H9 (cell line): ENCODE measurements at regions not wholly inside any gene's neighbourhood (a gene's known extent, or its start where the extent isn't known, plus 50 kb on each side); places are given as distances from the start of the nearest gene placed in this dataset.

Experiments used
- DNase-seq: peaks from one replicate; pipeline ENCODE4 v3.0.0-alpha.2; 2017
- H2AFZ ChIP-seq: one replicate; pipeline ENCODE4 v1.6.1; 2013; ENCODE audit warnings: mild to moderate bottlenecking, low read length, control low read depth, moderate library complexity
- H2AK5ac ChIP-seq: 2 replicates; pipeline ENCODE4 v1.6.1; 2013; ENCODE audit warnings: low read length, control low read depth, mixed read lengths; ENCODE audit not compliant: insufficient read length
- H2BK120ac ChIP-seq: one replicate; pipeline ENCODE4 v1.6.1; 2013; ENCODE audit warnings: low read depth, mild to moderate bottlenecking, low read length, control low read depth, inconsistent platforms; ENCODE audit not compliant: poor library complexity, severe bottlenecking
- H2BK12ac ChIP-seq: 2 replicates; pipeline ENCODE4 v1.6.1; 2013; ENCODE audit warnings: low read length, control low read depth, mixed read lengths, low read depth; ENCODE audit not compliant: insufficient read length
- H2BK15ac ChIP-seq: 2 replicates; pipeline ENCODE4 v1.6.1; 2013; ENCODE audit warnings: low read depth, low read length, control low read depth
- H2BK20ac ChIP-seq: one replicate; pipeline ENCODE4 v1.6.1; 2013; ENCODE audit warnings: low read depth, mild to moderate bottlenecking, low read length, control low read depth, inconsistent platforms; ENCODE audit not compliant: poor library complexity, severe bottlenecking
- H2BK5ac ChIP-seq: 2 replicates; pipeline ENCODE4 v1.6.1; 2013; ENCODE audit warnings: low read length, control low read depth, mixed read lengths; ENCODE audit not compliant: insufficient read length
- H3K14ac ChIP-seq: 2 replicates; pipeline ENCODE4 v1.6.1; 2013; ENCODE audit warnings: low read length, control low read depth; ENCODE audit not compliant: insufficient read depth
- H3K18ac ChIP-seq: 2 replicates; pipeline ENCODE4 v1.6.1; 2013; ENCODE audit warnings: low read depth, mild to moderate bottlenecking, mixed read lengths, low read length, control low read depth; ENCODE audit not compliant: insufficient read length
- H3K23ac ChIP-seq: 2 replicates; pipeline ENCODE4 v1.6.1; 2013; ENCODE audit warnings: low read length, control low read depth, mixed read lengths, low read depth; ENCODE audit not compliant: insufficient read length
- H3K23me2 ChIP-seq: 2 replicates; pipeline ENCODE4 v1.6.1; 2013; ENCODE audit warnings: low read depth, mild to moderate bottlenecking, mixed read lengths, low read length, control low read depth; ENCODE audit not compliant: insufficient read length, poor library complexity, severe bottlenecking
- H3K27ac ChIP-seq: 2 replicates; pipeline ENCODE4 v1.5.1; 2013; ENCODE audit warnings: low read length, control low read depth, mixed read lengths, low read depth; ENCODE audit not compliant: insufficient read length
- H3K27me3 ChIP-seq: 2 replicates; pipeline ENCODE4 v1.6.1; 2013; ENCODE audit warnings: low read length, control low read depth, inconsistent platforms; ENCODE audit not compliant: insufficient read depth
- H3K4ac ChIP-seq: 2 replicates; pipeline ENCODE4 v1.6.1; 2013; ENCODE audit warnings: low read depth, mild to moderate bottlenecking, control low read depth, inconsistent platforms, low read length, moderate library complexity
- H3K4me1 ChIP-seq: 2 replicates; pipeline ENCODE4 v1.6.1; 2013; ENCODE audit warnings: low read length, control low read depth, inconsistent platforms; ENCODE audit not compliant: insufficient read depth
- H3K4me2 ChIP-seq: 2 replicates; pipeline ENCODE4 v1.6.1; 2013; ENCODE audit warnings: low read length, control low read depth, mixed read lengths; ENCODE audit not compliant: insufficient read length, insufficient read depth
- H3K56ac ChIP-seq: 2 replicates; pipeline ENCODE4 v1.6.1; 2013; ENCODE audit warnings: low read depth, mild to moderate bottlenecking, mixed read lengths, low read length, control low read depth; ENCODE audit not compliant: insufficient read length
- H3K79me1 ChIP-seq: 2 replicates; pipeline ENCODE4 v1.6.1; 2013; ENCODE audit warnings: low read depth, mild to moderate bottlenecking, moderate library complexity, low read length, control low read depth, inconsistent platforms; ENCODE audit not compliant: insufficient read depth, poor library complexity, severe bottlenecking
- H3K79me2 ChIP-seq: 2 replicates; pipeline ENCODE4 v1.6.1; 2013; ENCODE audit warnings: low read length, control low read depth, inconsistent platforms; ENCODE audit not compliant: insufficient read depth
- H3K9ac ChIP-seq: 2 replicates; pipeline ENCODE4 v1.6.1; 2013; ENCODE audit warnings: low read length, control low read depth, mixed read lengths; ENCODE audit not compliant: insufficient read length; ENCODE audit errors: extremely low read depth
- H3K9me3 ChIP-seq: one replicate; pipeline ENCODE4 v1.6.1; 2013; ENCODE audit warnings: low read depth, low read length, inconsistent platforms; ENCODE audit not compliant: control insufficient read depth
- H3T11ph ChIP-seq: one replicate; pipeline ENCODE4 v1.6.1; 2013; ENCODE audit warnings: mild to moderate bottlenecking, low read length, control low read depth, inconsistent platforms
- H4K20me1 ChIP-seq: one replicate; pipeline ENCODE4 v1.6.1; 2013; ENCODE audit not compliant: control insufficient read depth, insufficient read length, insufficient read depth
- H4K5ac ChIP-seq: 2 replicates; pipeline ENCODE4 v1.6.1; 2013; ENCODE audit warnings: low read depth, mild to moderate bottlenecking, mixed read lengths, low read length, control low read depth; ENCODE audit not compliant: insufficient read length
- H4K8ac ChIP-seq: replicated peaks from 2 replicates; pipeline ENCODE4 v1.6.1; 2013; ENCODE audit warnings: low read length, control low read depth, mixed read lengths, low read depth; ENCODE audit not compliant: insufficient read length
- H4K91ac ChIP-seq: 2 replicates; pipeline ENCODE4 v1.6.1; 2013; ENCODE audit warnings: low read depth, mild to moderate bottlenecking, moderate library complexity, mixed read lengths, low read length, control low read depth; ENCODE audit not compliant: insufficient read length
- H3K27ac Mint-ChIP-seq, 3 experiments: 2 replicates in 2 of 3; 3 replicates in 1 of 3; pipeline ENCODE4 v1.8.0; 2020 to 2021; ENCODE audit warnings: mixed read lengths in 3 of 3, mild to moderate bottlenecking in 1 of 3, moderate library complexity in 1 of 3
- H3K27me3 Mint-ChIP-seq: 2 replicates; pipeline ENCODE4 v1.8.0; 2021; ENCODE audit warnings: low read depth, mild to moderate bottlenecking, moderate library complexity, mixed read lengths
- H3K36me3 Mint-ChIP-seq, 3 experiments: 2 replicates in 2 of 3; 3 replicates in 1 of 3; pipeline ENCODE4 v1.8.0; 2020 to 2021; ENCODE audit warnings: low read depth in 3 of 3, mixed read lengths in 3 of 3; ENCODE audit not compliant: insufficient read depth in 1 of 3
- H3K4me1 Mint-ChIP-seq, 2 experiments: 2 replicates each; pipeline ENCODE4 v1.8.0; 2020; ENCODE audit warnings: mixed read lengths in 2 of 2
- H3K4me3 Mint-ChIP-seq, 2 experiments: 2 replicates in 1 of 2; 3 replicates in 1 of 2; pipeline ENCODE4 v1.8.0; 2020 to 2021; ENCODE audit warnings: mild to moderate bottlenecking in 2 of 2, mixed read lengths in 2 of 2, moderate library complexity in 1 of 2
- H3K9me3 Mint-ChIP-seq, 2 experiments: 2 replicates in 1 of 2; 3 replicates in 1 of 2; pipeline ENCODE4 v1.8.0; 2020; ENCODE audit warnings: mild to moderate bottlenecking in 2 of 2, mixed read lengths in 2 of 2, moderate library complexity in 1 of 2
- WGBS: extraction: QIAGEN DNeasy Blood & Tissue Kit; methylation state at CpG from one replicate; pipeline ENCODE4 v1.1.7; 2013; ENCODE audit warnings: missing lambda C conversion rate, low lambda C conversion rate, mixed read lengths; ENCODE audit not compliant: insufficient read length; ENCODE audit errors: extremely low coverage; 5-methylcytosine and 5-hydroxymethylcytosine counted together
- TF ChIP-seq, protein P1 (sequence below): fragments of 200-600 bp; sonication (generic); conservative IDR thresholded peaks from 3 replicates; pipeline ENCODE4 v1.8.0; 2021; ENCODE audit warnings: antibody characterized with exemption, mild to moderate bottlenecking

DNA sequence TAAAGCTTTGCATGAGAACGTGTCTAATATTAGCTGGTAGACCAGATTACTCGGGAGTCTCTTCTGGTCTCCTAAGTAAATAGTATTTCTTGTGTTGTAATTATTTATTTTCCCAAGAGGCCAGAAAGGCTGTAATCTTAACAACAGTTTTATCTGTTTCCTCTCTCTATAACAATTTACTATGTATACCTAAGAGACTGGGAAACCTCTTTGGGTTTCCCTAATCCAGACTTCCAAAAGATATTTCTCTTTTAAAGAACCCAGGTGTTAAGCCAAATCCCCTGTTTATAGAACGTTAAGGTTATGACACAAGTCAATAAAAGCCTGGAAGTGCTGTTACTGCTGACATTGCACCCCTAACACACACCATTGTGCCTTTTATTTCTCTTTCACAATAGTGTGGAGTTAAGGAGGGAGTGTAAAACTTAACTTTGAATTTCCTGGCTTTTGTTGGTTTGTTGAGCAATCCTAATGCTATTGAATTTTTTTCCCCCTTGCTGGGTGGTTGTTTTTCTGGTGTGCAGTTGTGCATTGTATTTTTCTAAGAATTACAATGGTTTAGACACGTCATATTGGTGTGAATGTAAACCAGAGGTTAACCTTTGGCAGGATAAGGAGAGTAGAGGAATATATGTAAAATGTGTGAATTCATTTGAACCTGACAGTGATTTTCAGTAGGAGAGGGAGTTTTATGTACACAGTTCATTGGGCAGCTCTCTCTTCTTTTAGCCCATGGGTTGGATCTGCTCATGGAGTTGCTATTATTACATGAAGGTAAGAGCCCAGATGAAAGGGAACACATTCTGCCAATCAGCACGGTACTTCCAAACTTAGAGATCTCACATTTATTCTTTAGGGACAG lies 192.8 kb downstream of the MTX2 start:
- Histone ChIP-seq H3K27me3 (no peaks in the 10 kb centered on the region), H3K27ac (no peak overlapping the region), H3K23ac (no peak overlapping the region), H3K18ac (no peak overlapping the region), H3K79me2 (no peaks in the 10 kb centered on the region), H4K91ac (no peak overlapping the region), H2AFZ (no peak overlapping the region), H2AK5ac (no peak overlapping the region), H2BK120ac (no peak overlapping the region), H4K8ac (no peak overlapping the region), H2BK15ac (no peak overlapping the region), H3K23me2 (no peaks in the 10 kb centered on the region), H2BK20ac (no peak overlapping the region), H3K9me3 (no peaks in the 10 kb centered on the region), H3K56ac (no peak overlapping the region), H2BK12ac (no peak overlapping the region), H4K20me1 (no peaks in the 10 kb centered on the region), H3K14ac (no peak overlapping the region), H3K4me2 (no peak overlapping the region), H3K79me1 (no peaks in the 10 kb centered on the region), H2BK5ac (no peak overlapping the region), H4K5ac (no peak overlapping the region), H3K4me1 (no peaks in the 10 kb centered on the region; the same call in 1 of the 2 replicates), H3K4ac (no peak overlapping the region), H3K9ac (no peak overlapping the region), H3T11ph (no peak overlapping the region)
- TF ChIP-seq, protein P1, sequence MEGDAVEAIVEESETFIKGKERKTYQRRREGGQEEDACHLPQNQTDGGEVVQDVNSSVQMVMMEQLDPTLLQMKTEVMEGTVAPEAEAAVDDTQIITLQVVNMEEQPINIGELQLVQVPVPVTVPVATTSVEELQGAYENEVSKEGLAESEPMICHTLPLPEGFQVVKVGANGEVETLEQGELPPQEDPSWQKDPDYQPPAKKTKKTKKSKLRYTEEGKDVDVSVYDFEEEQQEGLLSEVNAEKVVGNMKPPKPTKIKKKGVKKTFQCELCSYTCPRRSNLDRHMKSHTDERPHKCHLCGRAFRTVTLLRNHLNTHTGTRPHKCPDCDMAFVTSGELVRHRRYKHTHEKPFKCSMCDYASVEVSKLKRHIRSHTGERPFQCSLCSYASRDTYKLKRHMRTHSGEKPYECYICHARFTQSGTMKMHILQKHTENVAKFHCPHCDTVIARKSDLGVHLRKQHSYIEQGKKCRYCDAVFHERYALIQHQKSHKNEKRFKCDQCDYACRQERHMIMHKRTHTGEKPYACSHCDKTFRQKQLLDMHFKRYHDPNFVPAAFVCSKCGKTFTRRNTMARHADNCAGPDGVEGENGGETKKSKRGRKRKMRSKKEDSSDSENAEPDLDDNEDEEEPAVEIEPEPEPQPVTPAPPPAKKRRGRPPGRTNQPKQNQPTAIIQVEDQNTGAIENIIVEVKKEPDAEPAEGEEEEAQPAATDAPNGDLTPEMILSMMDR = no peak
- WGBS = no CpG with 5 or more reads among the region's 5 CpGs
- H3K27ac Mint-ChIP-seq = 0 out of 7 replicates have a peak overlapping the region, but pooled peaks of 1 of the 3 experiments have one; percentile 34
- no peaks in the 10 kb centered on the region for H3K36me3 Mint-ChIP-seq
- no peaks in the 10 kb centered on the region for H3K9me3 Mint-ChIP-seq
- peaks cover 16 to 17% of the 10 kb centered on the region in 2 experiments for H3K4me1 Mint-ChIP-seq
- peaks cover 8% of the 10 kb centered on the region for H3K27me3 Mint-ChIP-seq
- DNase-seq = no peak
- no peak overlapping the region for H3K4me3 Mint-ChIP-seq
